ENCODE measurements at regions not wholly inside any gene's neighbourhood (a gene's known extent, or its start where the extent isn't known, plus 50 kb on each side); places are given as distances from the start of the nearest gene placed in this dataset.

GRCh38 chr9:129362287-129363000 lies 184.4 kb upstream of the IER5L start:
- Mint-ChIP-seq H3K4me3 (no peak overlapping the region), H3K36me3 (ENCODE audit: low read depth) (no peaks in the 10 kb centered on the region), H3K4me1 (no peaks in the 10 kb centered on the region), H3K27ac (no peak overlapping the region), H3K27me3 (no peaks in the 10 kb centered on the region), H3K9me3 (ENCODE audit: low read depth) (no peaks in the 10 kb centered on the region)
- no peak for DNase-seq
- ChIA-PET POLR2A (no interaction called here), CTCF (interaction anchor here (0.7 kb wide), 1 partner anchor 210 kb away, joined by 3 read pairs; no protein-coding TSS in a partner anchor)
- intact Hi-C loops (cut with DNase I, micrococcal nuclease): no loop called here
- ATAC-seq: no peak

DNA sequence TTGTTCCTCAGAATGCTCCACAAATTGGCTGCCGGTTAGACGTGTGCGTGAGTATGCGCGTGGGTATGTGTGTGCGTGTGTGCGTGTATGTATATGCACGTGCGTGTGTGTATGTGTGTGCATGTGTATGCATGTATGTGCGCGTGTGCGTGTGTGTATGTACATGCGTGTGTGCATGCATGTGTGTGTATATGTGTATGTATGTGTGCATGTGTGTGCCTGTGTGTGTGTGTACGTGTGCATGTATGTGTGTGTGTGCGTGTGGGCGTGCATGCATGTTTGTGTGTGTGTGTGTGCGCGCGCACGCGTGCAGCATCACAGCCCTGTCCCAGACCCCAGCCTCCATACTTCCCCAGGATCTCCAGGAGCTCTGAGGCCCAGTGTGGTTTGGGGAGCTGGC lies 183.1 kb upstream of the IER5L start:
- no peak for ATAC-seq
- Mint-ChIP-seq H3K4me1 (no peaks in the 10 kb centered on the region), H3K4me3 (no peak overlapping the region), H3K27ac (no peak overlapping the region), H3K27me3 (no peaks in the 10 kb centered on the region), H3K36me3 (ENCODE audit: low read depth) (no peaks in the 10 kb centered on the region), H3K9me3 (ENCODE audit: low read depth) (peaks cover under 1% of the 10 kb centered on the region)
- DNase-seq: no peak
- intact Hi-C loops (cut with DNase I, micrococcal nuclease): no loop called here
- ChIA-PET POLR2A (no interaction called here), CTCF (interaction anchor here (0.6 to 0.7 kb wide), 2 partner anchors 178 to 228 kb away, joined by 3 read pairs; no protein-coding TSS in a partner anchor)

GRCh38 chr9:129359916-129360536 lies 182.0 kb upstream of the IER5L start:
- ChIA-PET CTCF (interaction anchor here (0.5 to 1.0 kb wide), 3 partner anchors 10 to 138 kb away, joined by 3 to 5 read pairs (median 3); no protein-coding TSS in a partner anchor), POLR2A (no interaction called here)
- Mint-ChIP-seq H3K36me3 (ENCODE audit: low read depth) (peaks cover 3% of the 10 kb centered on the region), H3K27ac (no peak overlapping the region), H3K4me3 (no peak overlapping the region), H3K27me3 (no peaks in the 10 kb centered on the region), H3K9me3 (ENCODE audit: low read depth) (peaks cover 7% of the 10 kb centered on the region), H3K4me1 (no peaks in the 10 kb centered on the region)
- no peak for ATAC-seq
- intact Hi-C loops (cut with DNase I, micrococcal nuclease): no loop called here
- no peak for DNase-seq

GRCh38 chr9:129359162-129359811 lies 181.2 kb upstream of the IER5L start:
- Mint-ChIP-seq H3K9me3 (ENCODE audit: low read depth) (peaks cover 7% of the 10 kb centered on the region), H3K4me3 (no peak overlapping the region), H3K27ac (no peak overlapping the region), H3K27me3 (no peaks in the 10 kb centered on the region), H3K4me1 (no peaks in the 10 kb centered on the region), H3K36me3 (ENCODE audit: low read depth) (peaks cover 3% of the 10 kb centered on the region)
- intact Hi-C loops (cut with DNase I, micrococcal nuclease): no loop called here
- ChIA-PET POLR2A (no interaction called here), CTCF (interaction anchor here (0.5 to 1.0 kb wide), 4 partner anchors 8 to 366 kb away, joined by 3 to 5 read pairs (median 3); no protein-coding TSS in a partner anchor)
- ATAC-seq: no peak
- no peak for DNase-seq

GRCh38 chr9:129358621-129359154 lies 180.6 kb upstream of the IER5L start:
- Mint-ChIP-seq H3K27me3 (no peaks in the 10 kb centered on the region), H3K4me1 (no peaks in the 10 kb centered on the region), H3K27ac (no peak overlapping the region), H3K4me3 (no peak overlapping the region), H3K36me3 (ENCODE audit: low read depth) (peaks cover 3% of the 10 kb centered on the region), H3K9me3 (ENCODE audit: low read depth) (peaks cover 7% of the 10 kb centered on the region)
- no peak for DNase-seq
- ATAC-seq: no peak
- CTCF ChIA-PET: interaction anchor here (0.5 to 1.0 kb wide), 4 partner anchors 9 to 367 kb away, joined by 3 read pairs; no protein-coding TSS in a partner anchor
- POLR2A ChIA-PET: no interaction called here
- intact Hi-C loops (cut with DNase I, micrococcal nuclease): no loop called here

- Mint-ChIP-seq H3K9me3 (ENCODE audit: low read depth) (peaks cover 7% of the 10 kb centered on the region), H3K27ac (no peak overlapping the region), H3K27me3 (no peaks in the 10 kb centered on the region), H3K4me3 (no peak overlapping the region), H3K36me3 (ENCODE audit: low read depth) (peaks cover 3% of the 10 kb centered on the region), H3K4me1 (no peaks in the 10 kb centered on the region)
- intact Hi-C loops (cut with DNase I, micrococcal nuclease): no loop called here
- POLR2A ChIA-PET: no interaction called here
- ATAC-seq (no peak), DNase-seq (no peak)
- CTCF ChIA-PET: interaction anchor here (0.8 kb wide), 1 partner anchor 218 kb away, joined by 3 read pairs; no protein-coding TSS in a partner anchor
Observed at GRCh38 chr9:129357773-129358245, 179.7 kb upstream of the IER5L start.

DNA sequence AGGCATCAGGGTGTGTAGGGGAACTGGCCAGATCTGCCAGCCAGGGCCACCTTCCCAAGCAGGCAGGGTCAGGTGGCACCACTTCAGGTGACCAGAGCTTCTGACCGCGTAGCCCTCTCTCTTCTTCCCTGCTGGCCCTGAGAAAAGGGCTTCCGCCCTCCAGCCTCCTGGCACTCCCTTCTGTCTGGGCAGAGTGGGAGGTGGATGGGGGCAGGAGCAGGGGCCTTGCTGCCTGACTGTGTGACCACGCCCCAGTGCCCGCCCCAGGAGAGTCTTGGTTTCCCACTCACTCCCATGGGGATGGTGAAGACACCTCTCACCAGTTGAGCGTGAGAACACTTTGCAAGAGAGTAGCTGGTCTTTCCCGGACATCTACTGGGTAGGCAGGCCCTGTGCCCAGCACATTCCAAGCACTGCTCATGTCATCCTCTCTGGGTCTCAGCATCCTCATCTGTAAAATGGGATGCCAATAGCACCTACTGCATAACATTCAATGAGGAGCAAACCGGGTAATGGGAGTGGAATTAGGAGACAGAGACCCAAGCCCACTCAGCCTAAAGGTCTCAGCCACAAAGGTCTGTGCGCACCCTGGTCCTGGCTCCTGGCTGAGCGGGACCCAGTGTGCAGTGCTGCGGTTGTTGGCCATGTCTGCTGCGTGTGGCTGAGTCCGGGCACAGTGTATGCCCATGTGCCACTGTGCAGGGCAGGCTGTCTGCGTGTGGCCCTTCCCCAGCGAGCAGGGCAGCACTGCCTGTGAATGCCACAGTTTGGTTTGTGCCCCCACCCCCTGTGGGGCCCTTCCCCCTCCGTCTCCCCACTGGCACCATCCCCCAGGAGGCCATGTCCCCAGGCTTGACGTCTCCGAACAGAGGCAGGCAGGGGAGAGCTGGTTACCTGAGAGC lies 179.1 kb upstream of the IER5L start:
- H3K4me3 Mint-ChIP-seq: no peak overlapping the region
- no peaks in the 10 kb centered on the region for H3K27me3 Mint-ChIP-seq
- ATAC-seq (no peak), DNase-seq (no peak)
- ChIA-PET CTCF (interaction anchor here (1.1 kb wide), 1 partner anchor 225 kb away, joined by 3 read pairs; no protein-coding TSS in a partner anchor), POLR2A (no interaction called here)
- H3K36me3 Mint-ChIP-seq (ENCODE audit: low read depth): peaks cover 3% of the 10 kb centered on the region
- H3K9me3 Mint-ChIP-seq (ENCODE audit: low read depth): peaks cover 7% of the 10 kb centered on the region
- H3K4me1 Mint-ChIP-seq: no peaks in the 10 kb centered on the region
- no peak overlapping the region for H3K27ac Mint-ChIP-seq
- intact Hi-C loops (cut with DNase I, micrococcal nuclease): no loop called here

GRCh38 chr9:129355631-129356030 lies 177.6 kb upstream of the IER5L start:
- ChIA-PET POLR2A (no interaction called here), CTCF (interaction anchor here (1.1 kb wide), 1 partner anchor 224 kb away, joined by 3 read pairs; no protein-coding TSS in a partner anchor)
- H3K36me3 Mint-ChIP-seq (ENCODE audit: low read depth): peaks cover 3% of the 10 kb centered on the region
- no peak for ATAC-seq
- intact Hi-C loops (cut with DNase I, micrococcal nuclease): no loop called here
- H3K9me3 Mint-ChIP-seq (ENCODE audit: low read depth): peaks cover 7% of the 10 kb centered on the region
- H3K4me1 Mint-ChIP-seq: peaks cover 3% of the 10 kb centered on the region
- H3K27me3 Mint-ChIP-seq: peaks cover 2% of the 10 kb centered on the region
- H3K27ac Mint-ChIP-seq: no peak overlapping the region
- H3K4me3 Mint-ChIP-seq: no peak overlapping the region
- no peak for DNase-seq

DNA sequence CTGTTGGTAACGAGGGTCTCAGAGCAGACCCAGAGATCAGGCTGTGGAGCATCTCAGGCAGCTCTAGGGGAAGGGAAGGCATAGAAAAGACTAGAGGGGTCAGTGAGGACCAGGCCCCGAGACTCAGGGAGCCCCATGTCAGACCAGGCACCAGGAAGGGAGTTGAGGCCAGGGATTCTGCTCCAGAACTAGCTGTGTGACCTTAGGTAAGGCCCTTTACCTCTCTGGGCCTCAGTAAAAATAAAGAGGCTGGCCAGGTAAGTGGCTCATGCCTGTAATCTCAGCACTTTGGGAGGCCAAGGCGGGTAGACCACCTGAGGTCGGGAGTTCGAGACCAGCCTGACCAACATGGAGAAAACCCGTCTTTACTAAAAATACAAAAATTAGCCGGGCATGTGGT lies 176.4 kb upstream of the IER5L start:
- DNase-seq: no peak
- ChIA-PET POLR2A (no interaction called here), CTCF (no interaction called here)
- H3K27ac Mint-ChIP-seq: no peak overlapping the region
- peaks cover 7% of the 10 kb centered on the region for H3K9me3 Mint-ChIP-seq (ENCODE audit: low read depth)
- H3K4me1 Mint-ChIP-seq: peaks cover 3% of the 10 kb centered on the region
- H3K27me3 Mint-ChIP-seq: peaks cover 2% of the 10 kb centered on the region
- intact Hi-C loops (cut with DNase I, micrococcal nuclease): no loop called here
- no peak overlapping the region for H3K4me3 Mint-ChIP-seq
- ATAC-seq: no peak
- H3K36me3 Mint-ChIP-seq (ENCODE audit: low read depth): peaks cover 3% of the 10 kb centered on the region

DNA sequence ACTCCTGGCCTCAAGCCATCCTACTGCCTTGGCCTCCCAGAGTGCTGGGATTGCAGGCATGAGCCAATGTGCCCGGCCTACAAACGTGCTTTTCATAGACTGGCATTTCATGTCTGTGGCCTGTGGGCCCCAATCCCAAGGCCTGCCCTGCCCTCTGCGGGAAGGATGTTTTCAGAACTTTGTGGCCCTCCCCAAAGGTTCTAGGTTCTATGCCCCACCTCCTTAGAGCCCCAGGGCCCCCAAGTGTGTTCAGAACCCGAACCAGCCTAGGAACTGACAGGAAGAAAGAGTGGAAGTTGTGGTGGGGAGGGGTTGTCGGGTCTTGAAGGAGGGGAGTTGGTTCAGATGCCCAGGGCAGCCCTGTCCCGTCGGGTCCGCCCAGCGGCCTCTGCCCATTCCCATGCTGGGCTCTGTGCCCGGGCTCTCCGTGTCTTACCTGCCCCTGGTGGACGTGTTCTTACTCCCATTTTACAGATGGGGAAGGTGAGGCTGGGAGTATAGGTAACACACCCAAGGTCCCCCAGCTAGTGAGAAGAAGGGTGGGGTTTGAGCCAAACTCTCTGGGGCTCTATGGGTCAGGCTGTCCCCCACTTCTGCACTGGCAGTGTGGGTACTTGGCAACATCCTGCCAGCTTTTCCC lies 175.8 kb upstream of the IER5L start:
- DNase-seq (no peak), ATAC-seq (no peak)
- Mint-ChIP-seq H3K27me3 (peaks cover 2% of the 10 kb centered on the region), H3K27ac (no peak overlapping the region), H3K4me1 (peaks cover 3% of the 10 kb centered on the region), H3K4me3 (no peak overlapping the region), H3K9me3 (ENCODE audit: low read depth) (peaks cover 7% of the 10 kb centered on the region), H3K36me3 (ENCODE audit: low read depth) (peaks cover 3% of the 10 kb centered on the region)
- ChIA-PET POLR2A (no interaction called here), CTCF (no interaction called here)
- intact Hi-C loops (cut with DNase I, micrococcal nuclease): no loop called here
